ENCODE measurements at regions not wholly inside any gene's neighbourhood (a gene's known extent, or its start where the extent isn't known, plus 50 kb on each side); places are given as distances from the start of the nearest gene placed in this dataset.

GRCh38 chr4:23297327-23297726 is 592.5 kb downstream of the PPARGC1A start:
- TF ChIP-seq CTCF (conservative IDR thresholded peaks at IDR 0.05), result peak; percentile 47
- no peak overlapping the region for H3K23ac ChIP-seq (ENCODE audit: insufficient read length, low read depth, low read length)
- WGBS (ENCODE audit: extremely low coverage, insufficient read length, low lambda C conversion rate), result no CpG with 5 or more reads among the region's 4 CpGs

More at GRCh38 chr4:23297327-23297726, 592.5 kb downstream of the PPARGC1A start:
- no peak overlapping the region for H3T11ph ChIP-seq (ENCODE audit: low read length)
- H3K36me3 Mint-ChIP-seq (ENCODE audit: insufficient read depth in 1 of 3, low read depth in 3 of 3), result no peaks in the 10 kb centered on the region
- H3K23me2 ChIP-seq (ENCODE audit: insufficient read length, low read depth, low read length, poor library complexity, severe bottlenecking), result no peaks in the 10 kb centered on the region
- DNase-seq, result no peak
- no peak overlapping the region for H4K8ac ChIP-seq (replicated peaks; ENCODE audit: insufficient read length, low read depth, low read length)
- no peak overlapping the region for H2BK12ac ChIP-seq (ENCODE audit: insufficient read length, low read depth, low read length)
- H3K27ac ChIP-seq (ENCODE audit: insufficient read length, low read depth, low read length), result no peak overlapping the region
- H4K91ac ChIP-seq (ENCODE audit: insufficient read length, low read depth, low read length), result no peak overlapping the region
- H3K14ac ChIP-seq (ENCODE audit: insufficient read depth, low read length), result no peak overlapping the region
- H2BK5ac ChIP-seq (ENCODE audit: insufficient read length, low read length), result no peak overlapping the region
- H2BK15ac ChIP-seq (ENCODE audit: low read depth, low read length), result no peak overlapping the region
- H3K27me3 ChIP-seq (ENCODE audit: insufficient read depth, low read length), result no peaks in the 10 kb centered on the region
- H3K27ac Mint-ChIP-seq, result no peak overlapping the region
- no peak overlapping the region for H3K4me2 ChIP-seq (ENCODE audit: insufficient read depth, insufficient read length, low read length)
- H2AFZ ChIP-seq (ENCODE audit: low read length), result no peak overlapping the region
- H3K4ac ChIP-seq (ENCODE audit: low read depth, low read length), result no peak overlapping the region
- no peaks in the 10 kb centered on the region for H3K79me2 ChIP-seq (ENCODE audit: insufficient read depth, low read length)
- H3K9me3 ChIP-seq (ENCODE audit: control insufficient read depth, low read depth, low read length), result no peaks in the 10 kb centered on the region
- no peak overlapping the region for H3K18ac ChIP-seq (ENCODE audit: insufficient read length, low read depth, low read length)
- no peak overlapping the region for H4K5ac ChIP-seq (ENCODE audit: insufficient read length, low read depth, low read length)
- no peak overlapping the region for H2BK120ac ChIP-seq (ENCODE audit: low read depth, low read length, poor library complexity, severe bottlenecking)
- no peak overlapping the region for H3K56ac ChIP-seq (ENCODE audit: insufficient read length, low read depth, low read length)
- peaks cover 4 to 8% of the 10 kb centered on the region in 2 experiments for H3K4me1 Mint-ChIP-seq
- H3K9me3 Mint-ChIP-seq, result no peaks in the 10 kb centered on the region
- H3K4me3 Mint-ChIP-seq, result no peak overlapping the region
- H3K27me3 Mint-ChIP-seq (ENCODE audit: low read depth), result no peaks in the 10 kb centered on the region
- H2AK5ac ChIP-seq (ENCODE audit: insufficient read length, low read length), result no peak overlapping the region
- H4K20me1 ChIP-seq (ENCODE audit: control insufficient read depth, insufficient read depth, insufficient read length), result no peaks in the 10 kb centered on the region
- no peak overlapping the region for H2BK20ac ChIP-seq (ENCODE audit: low read depth, low read length, poor library complexity, severe bottlenecking)
- H3K4me1 ChIP-seq (ENCODE audit: insufficient read depth, low read length), result no peaks in the 10 kb centered on the region
- no peaks in the 10 kb centered on the region for H3K79me1 ChIP-seq (ENCODE audit: insufficient read depth, low read depth, low read length, poor library complexity, severe bottlenecking)
- H3K9ac ChIP-seq (ENCODE audit: extremely low read depth, insufficient read length, low read length), result no peak overlapping the region
